ENCODE measurements at regions not wholly inside any gene's neighbourhood (a gene's known extent, or its start where the extent isn't known, plus 50 kb on each side); places are given as distances from the start of the nearest gene placed in this dataset.

DNA sequence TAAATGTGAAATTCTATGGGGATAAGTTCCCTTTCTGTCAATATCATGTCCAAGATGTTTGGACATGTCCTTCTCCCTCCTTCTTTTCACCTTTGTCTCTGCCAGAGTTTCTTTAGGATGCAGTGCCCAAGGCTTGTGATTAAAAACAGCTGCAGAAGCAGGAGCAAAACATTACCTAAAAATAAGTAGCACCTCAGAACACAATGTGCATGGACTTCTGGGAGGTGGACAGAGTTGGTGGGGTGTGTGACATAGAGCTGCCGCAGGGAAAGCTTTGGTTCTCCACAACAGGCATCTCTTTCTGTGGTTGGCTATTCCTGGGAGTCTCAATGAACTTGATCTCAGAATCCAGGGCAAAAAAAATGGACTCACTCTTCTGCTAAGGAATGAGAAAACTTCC lies 97.0 kb downstream of the SEC61B start:
- no TSS peak for BruUV-seq (replicated peaks)
- intact Hi-C loops (cut with micrococcal nuclease; ENCODE audit: unreplicated experiment): no loop called here
- ChIA-PET CTCF (ENCODE audit: unreplicated experiment) (no interaction called here), POLR2A (interaction anchor here (0.6 to 1.0 kb wide), 2 partner anchors 28 to 1317 kb away, joined by 3 read pairs; no protein-coding TSS in a partner anchor)
- Histone ChIP-seq H3K9me3 (ENCODE audit: low read length) (no peaks in the 10 kb centered on the region), H2AFZ (ENCODE audit: low read length) (no peak overlapping the region), H3K36me3 (ENCODE audit: insufficient read depth, low read length) (no peaks in the 10 kb centered on the region), H3K4me1 (ENCODE audit: insufficient read depth, low read length, poor library complexity, severe bottlenecking) (no peaks in the 10 kb centered on the region), H3K27ac (ENCODE audit: low read depth, low read length, poor library complexity, severe bottlenecking) (no peak overlapping the region), H3K9me2 (ENCODE audit: insufficient read depth, low read length) (no peaks in the 10 kb centered on the region), H4K20me1 (ENCODE audit: insufficient read depth, low read length) (no peaks in the 10 kb centered on the region), H3K79me2 (ENCODE audit: insufficient read depth, low read depth, low read length) (no peaks in the 10 kb centered on the region), H3K4me3 (ENCODE audit: low read depth, low read length, poor library complexity, severe bottlenecking) (no peak overlapping the region), H3K4me2 (ENCODE audit: low read length) (no peak overlapping the region)
- TF ChIP-seq, protein P1, sequence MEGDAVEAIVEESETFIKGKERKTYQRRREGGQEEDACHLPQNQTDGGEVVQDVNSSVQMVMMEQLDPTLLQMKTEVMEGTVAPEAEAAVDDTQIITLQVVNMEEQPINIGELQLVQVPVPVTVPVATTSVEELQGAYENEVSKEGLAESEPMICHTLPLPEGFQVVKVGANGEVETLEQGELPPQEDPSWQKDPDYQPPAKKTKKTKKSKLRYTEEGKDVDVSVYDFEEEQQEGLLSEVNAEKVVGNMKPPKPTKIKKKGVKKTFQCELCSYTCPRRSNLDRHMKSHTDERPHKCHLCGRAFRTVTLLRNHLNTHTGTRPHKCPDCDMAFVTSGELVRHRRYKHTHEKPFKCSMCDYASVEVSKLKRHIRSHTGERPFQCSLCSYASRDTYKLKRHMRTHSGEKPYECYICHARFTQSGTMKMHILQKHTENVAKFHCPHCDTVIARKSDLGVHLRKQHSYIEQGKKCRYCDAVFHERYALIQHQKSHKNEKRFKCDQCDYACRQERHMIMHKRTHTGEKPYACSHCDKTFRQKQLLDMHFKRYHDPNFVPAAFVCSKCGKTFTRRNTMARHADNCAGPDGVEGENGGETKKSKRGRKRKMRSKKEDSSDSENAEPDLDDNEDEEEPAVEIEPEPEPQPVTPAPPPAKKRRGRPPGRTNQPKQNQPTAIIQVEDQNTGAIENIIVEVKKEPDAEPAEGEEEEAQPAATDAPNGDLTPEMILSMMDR (conservative IDR thresholded peaks at IDR 0.05; ENCODE audit: low read length): no peak
- TF ChIP-seq EZH2phosphoT487 (IDR thresholded peaks at IDR 0.05; ENCODE audit: borderline replicate concordance, low read depth, low read length): no peak
- no peak for DNase-seq (ENCODE audit: low spot score)

DNA sequence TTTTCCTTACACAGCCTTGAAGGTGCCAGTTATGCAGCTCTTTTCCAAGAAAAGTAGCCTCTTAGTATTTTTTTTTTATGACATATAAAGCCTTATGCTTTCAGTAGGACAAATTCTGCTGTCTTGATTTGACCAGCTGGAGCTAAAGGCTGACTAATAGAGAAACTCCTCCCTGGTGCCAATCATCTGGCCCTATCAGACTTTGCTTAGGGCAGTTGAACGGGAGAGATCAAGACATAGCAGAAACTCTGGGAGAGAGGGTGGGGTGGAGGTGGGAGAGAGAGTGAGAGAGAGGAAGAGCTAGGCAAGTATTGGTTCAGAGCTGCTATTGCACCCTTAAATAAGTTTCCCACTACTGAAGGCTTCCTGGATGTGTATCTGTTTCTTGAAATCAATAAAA lies 100.2 kb downstream of the SEC61B start:
- H4K20me1 ChIP-seq (ENCODE audit: insufficient read depth, low read length): no peaks in the 10 kb centered on the region
- H3K9me2 ChIP-seq (ENCODE audit: insufficient read depth, low read length): no peaks in the 10 kb centered on the region
- DNase-seq (ENCODE audit: low spot score): no peak
- BruUV-seq (replicated peaks): no TSS peak
- H3K79me2 ChIP-seq (ENCODE audit: insufficient read depth, low read depth, low read length): no peaks in the 10 kb centered on the region
- H3K4me2 ChIP-seq (ENCODE audit: low read length): no peak overlapping the region
- ChIA-PET CTCF (ENCODE audit: unreplicated experiment) (interaction anchor here (0.6 kb wide), 1 partner anchor 268 kb away, joined by 5 read pairs; no protein-coding TSS in a partner anchor), POLR2A (interaction anchor here (0.6 to 1.2 kb wide), 2 partner anchors 16 to 392 kb away, joined by 3 to 4 read pairs; no protein-coding TSS in a partner anchor)
- no peak overlapping the region for H2AFZ ChIP-seq (ENCODE audit: low read length)
- H3K4me3 ChIP-seq (ENCODE audit: low read depth, low read length, poor library complexity, severe bottlenecking): no peak overlapping the region
- no peaks in the 10 kb centered on the region for H3K9me3 ChIP-seq (ENCODE audit: low read length)
- TF ChIP-seq, protein P1 (conservative IDR thresholded peaks at IDR 0.05; ENCODE audit: low read length): no peak
- no peak for TF ChIP-seq EZH2phosphoT487 (IDR thresholded peaks at IDR 0.05; ENCODE audit: borderline replicate concordance, low read depth, low read length)
- intact Hi-C loops (cut with micrococcal nuclease; ENCODE audit: unreplicated experiment): no loop called here
- no peaks in the 10 kb centered on the region for H3K4me1 ChIP-seq (ENCODE audit: insufficient read depth, low read length, poor library complexity, severe bottlenecking)
- no peak overlapping the region for H3K27ac ChIP-seq (ENCODE audit: low read depth, low read length, poor library complexity, severe bottlenecking)
- H3K36me3 ChIP-seq (ENCODE audit: insufficient read depth, low read length): no peaks in the 10 kb centered on the region

DNA sequence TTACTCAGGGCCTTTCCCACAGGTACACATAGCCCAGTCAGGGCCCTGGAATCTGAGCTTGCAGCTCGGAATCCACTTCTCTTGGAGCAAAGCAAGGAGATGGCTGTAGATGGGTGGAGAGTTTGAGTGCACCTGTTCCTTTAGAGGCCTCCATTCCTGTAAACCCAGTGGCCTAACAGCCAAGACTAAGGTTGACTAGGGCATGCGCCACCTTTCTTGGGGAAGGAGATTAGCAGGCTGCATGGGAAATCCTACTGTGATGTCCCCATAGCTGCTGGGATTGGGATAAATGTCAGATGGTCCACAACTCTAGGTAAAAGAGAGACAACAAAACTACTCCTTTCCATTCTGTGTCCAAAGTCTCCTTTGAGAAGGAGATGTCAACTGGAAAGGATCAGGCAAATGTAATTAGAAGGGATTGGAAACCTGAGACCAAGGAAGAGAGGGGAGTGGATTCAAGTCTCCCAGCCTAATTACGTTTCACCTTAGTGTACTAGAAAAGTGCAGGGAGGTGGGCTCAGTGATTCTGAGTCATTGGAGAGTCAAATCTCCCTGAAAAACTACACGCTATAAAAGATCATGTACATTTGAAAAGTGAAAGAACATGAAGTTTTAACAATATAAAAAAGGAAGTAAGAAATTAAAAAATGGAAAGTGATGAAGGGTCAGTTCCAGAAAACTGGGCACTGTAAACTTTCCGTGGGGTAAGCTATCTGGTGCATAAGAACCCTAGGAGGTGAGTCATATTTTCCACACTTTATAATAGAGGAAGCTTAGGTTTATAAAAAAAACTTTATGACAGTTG lies 104.2 kb downstream of the SEC61B start:
- BruUV-seq (replicated peaks): no TSS peak
- CTCF ChIA-PET (ENCODE audit: unreplicated experiment): no interaction called here
- no peak overlapping the region for H3K4me3 ChIP-seq (ENCODE audit: low read depth, low read length, poor library complexity, severe bottlenecking)
- no peaks in the 10 kb centered on the region for H3K4me1 ChIP-seq (ENCODE audit: insufficient read depth, low read length, poor library complexity, severe bottlenecking)
- DNase-seq (ENCODE audit: low spot score): no peak
- no peaks in the 10 kb centered on the region for H3K9me2 ChIP-seq (ENCODE audit: insufficient read depth, low read length)
- H3K27ac ChIP-seq (ENCODE audit: low read depth, low read length, poor library complexity, severe bottlenecking): no peak overlapping the region
- H3K9me3 ChIP-seq (ENCODE audit: low read length): no peaks in the 10 kb centered on the region
- H3K79me2 ChIP-seq (ENCODE audit: insufficient read depth, low read depth, low read length): no peaks in the 10 kb centered on the region
- POLR2A ChIA-PET: interaction anchor here (0.6 kb wide), 1 partner anchor 61 kb away, joined by 4 read pairs; no protein-coding TSS in a partner anchor
- TF ChIP-seq, protein P1 (conservative IDR thresholded peaks at IDR 0.05; ENCODE audit: low read length): 0 out of 2 replicates have a peak, but pooled peaks have one; percentile 18
- TF ChIP-seq EZH2phosphoT487 (IDR thresholded peaks at IDR 0.05; ENCODE audit: borderline replicate concordance, low read depth, low read length): no peak
- H2AFZ ChIP-seq (ENCODE audit: low read length): no peak overlapping the region
- intact Hi-C loops (cut with micrococcal nuclease; ENCODE audit: unreplicated experiment): no loop called here
- H3K4me2 ChIP-seq (ENCODE audit: low read length): no peak overlapping the region
- no peaks in the 10 kb centered on the region for H3K36me3 ChIP-seq (ENCODE audit: insufficient read depth, low read length)
- no peaks in the 10 kb centered on the region for H4K20me1 ChIP-seq (ENCODE audit: insufficient read depth, low read length)
